HepG2 (cell line): ENCODE measurements at regions not wholly inside any gene's neighbourhood (a gene's known extent, or its start where the extent isn't known, plus 50 kb on each side); places are given as distances from the start of the nearest gene placed in this dataset.

Source experiments
- ATAC-seq: fragments of 200-7000 bp; cut with Tn5 transposase; 3 replicates; pipeline ENCODE4 v1.9.1; 2020; ENCODE audit warnings: mild to moderate bottlenecking, moderate library complexity
- BruUV-seq: library from RNA; stranded (reverse); fragments of 400-500 nt; replicated peaks from 2 replicates; lab custom pipeline; 2021; lab: Mats Ljungman, UMichigan
- CTCF ChIA-PET: fragments of 300-600 bp; formaldehyde crosslinking; extraction: SDS; loops from one replicate; lab custom pipeline; 2021; ENCODE audit warnings: low total read pairs, inconsistent platforms, low intra/inter-chr PET ratio; lab: Yijun Ruan, JAX
- POLR2A ChIA-PET: fragments of 350-600 bp; sonication (Branson Sonifier 250); formaldehyde crosslinking; loops from one replicate; lab custom pipeline; 2020; ENCODE audit warnings: antibody characterized with exemption, inconsistent platforms; lab: Yijun Ruan, JAX
- DNase-seq: peaks from one replicate; pipeline ENCODE4 v3.0.0-alpha.2; 2015; ENCODE audit warnings: low spot score
- FAIRE-seq: peaks from 3 replicates; lab custom pipeline; 2011; peaks lifted over from hg19 to GRCh38; lab: Jason Lieb, UNC
- H2AFZ ChIP-seq: one replicate; pipeline ENCODE4 v1.6.1; 2011; ENCODE audit warnings: low read length, inconsistent platforms
- H3K27ac ChIP-seq: fragments of 300-600 bp; 3 replicates; pipeline ENCODE4 v1.8.0; 2011; ENCODE audit warnings: mixed run types, mild to moderate bottlenecking, mixed read lengths, low read length, inconsistent platforms; ENCODE audit not compliant: insufficient read depth; ENCODE audit errors: extremely low read length
- H3K27me3 ChIP-seq, 2 experiments: fragments of 200-600 bp in 1 of 2; 2 replicates in 1 of 2; 3 replicates in 1 of 2; pipeline versions ENCODE4 v1.6.0 to v1.8.0; 2011; ENCODE audit warnings: low read length in 2 of 2, mild to moderate bottlenecking in 2 of 2, moderate library complexity in 2 of 2, inconsistent platforms in 1 of 2; ENCODE audit not compliant: insufficient read depth in 2 of 2, control insufficient read depth in 1 of 2
- H3K36me3 ChIP-seq, 2 experiments: fragments of 200-600 bp in 1 of 2; replicated peaks in 1 of 2; 2 replicates in 1 of 2; 3 replicates in 1 of 2; pipeline versions ENCODE4 v1.5.1 to v1.8.0; 2011; ENCODE audit warnings: low read length in 2 of 2, inconsistent platforms in 1 of 2; ENCODE audit not compliant: insufficient read depth in 2 of 2, control insufficient read depth in 1 of 2
- H3K4me1 ChIP-seq: 2 replicates; pipeline ENCODE4 v1.5.1; 2012; ENCODE audit warnings: low read length, inconsistent platforms; ENCODE audit not compliant: insufficient read depth
- H3K4me2 ChIP-seq: 2 replicates; pipeline ENCODE4 v1.6.0; 2011; ENCODE audit warnings: low read depth, low read length, inconsistent platforms
- H3K4me3 ChIP-seq, 3 experiments: fragments of 200-600 bp in 1 of 3; sonication (generic), shearing (Covaris generic) in 1 of 3; replicated peaks in 1 of 3; 2 replicates each; pipeline ENCODE4 v1.5.1; 2011 to 2016; ENCODE audit warnings: low read length in 3 of 3, inconsistent platforms in 2 of 3, low read depth in 2 of 3, mild to moderate bottlenecking in 2 of 3, control low read depth in 1 of 3, mixed read lengths in 1 of 3; ENCODE audit not compliant: insufficient read depth in 1 of 3
- H3K79me2 ChIP-seq: one replicate; pipeline ENCODE4 v1.6.1; 2011; ENCODE audit warnings: low read length, inconsistent platforms; ENCODE audit not compliant: insufficient read depth
- H3K9ac ChIP-seq: 2 replicates; pipeline ENCODE4 v1.6.0; 2011; ENCODE audit warnings: mild to moderate bottlenecking, low read depth, low read length, inconsistent platforms; ENCODE audit not compliant: insufficient read depth
- H3K9me3 ChIP-seq: 2 replicates; pipeline ENCODE4 v1.5.1; 2012; ENCODE audit warnings: mild to moderate bottlenecking, low read length
- H4K20me1 ChIP-seq: 2 replicates; pipeline ENCODE4 v1.6.0; 2011; ENCODE audit warnings: inconsistent platforms, mild to moderate bottlenecking, low read length, moderate library complexity; ENCODE audit not compliant: insufficient read depth
- ARNT ChIP-seq: fragments of 450-650 bp; IDR thresholded peaks from 2 replicates; pipeline ENCODE4 v1.6.1; 2017
- CENPT ChIP-seq: sonication (generic); formaldehyde crosslinking; IDR thresholded peaks from 2 replicates; pipeline ENCODE4 v1.8.0; 2022; ENCODE audit warnings: low read depth, mild to moderate bottlenecking, moderate library complexity, missing genetic modification reagents
- ETV5 ChIP-seq: IDR thresholded peaks from 2 replicates; pipeline ENCODE4 v1.6.1; 2018; ENCODE audit warnings: missing biosample characterization, missing genetic modification reagents, inconsistent platforms, borderline replicate concordance
- GATAD2A ChIP-seq: IDR thresholded peaks from 2 replicates; pipeline ENCODE4 v1.6.1; 2016
- IRF2 ChIP-seq: IDR thresholded peaks from 2 replicates; pipeline ENCODE4 v1.6.1; 2018; ENCODE audit warnings: missing genetic modification reagents, missing compliant biosample characterization
- JARID2 ChIP-seq: sonication (generic); formaldehyde crosslinking; IDR thresholded peaks from 2 replicates; pipeline ENCODE4 v1.8.1; 2023; ENCODE audit warnings: missing genetic modification reagents, inconsistent platforms; ENCODE audit not compliant: insufficient replicate concordance
- NBN ChIP-seq: fragments of 450-650 bp; conservative IDR thresholded peaks from 2 replicates; pipeline ENCODE4 v1.6.1; 2017
- NCOR1 ChIP-seq: fragments of 200-600 bp; sonication (generic); IDR thresholded peaks from 2 replicates; pipeline ENCODE4 v1.7.0; 2017; ENCODE audit warnings: antibody characterized with exemption, low read length, borderline replicate concordance
- NFE2 ChIP-seq: sonication (generic); formaldehyde crosslinking; IDR thresholded peaks from 2 replicates; pipeline ENCODE4 v1.4.0; 2020; ENCODE audit warnings: missing genetic modification reagents
- PITX1 ChIP-seq: sonication (generic); formaldehyde crosslinking; IDR thresholded peaks from 2 replicates; pipeline ENCODE4 v1.5.1; 2020; ENCODE audit warnings: mild to moderate bottlenecking, missing genetic modification reagents
- RCOR2 ChIP-seq: IDR thresholded peaks from 2 replicates; pipeline ENCODE4 v1.6.1; 2016; ENCODE audit warnings: missing biosample characterization, missing genetic modification reagents
- RFXANK ChIP-seq: IDR thresholded peaks from 2 replicates; pipeline ENCODE4 v1.6.1; 2016
- SAP130 ChIP-seq: IDR thresholded peaks from 2 replicates; pipeline ENCODE4 v1.6.1; 2016; ENCODE audit warnings: low read depth
- SOX13 ChIP-seq, 3 experiments: fragments of 450-650 bp in 1 of 3; sonication (generic) in 1 of 3; formaldehyde crosslinking in 1 of 3; IDR thresholded peaks in 2 of 3; conservative IDR thresholded peaks in 1 of 3; 2 replicates each; pipeline versions ENCODE4 v1.5.0 to v1.6.1; 2016 to 2020; ENCODE audit warnings: antibody characterized with exemption in 1 of 3, mild to moderate bottlenecking in 1 of 3, missing compliant biosample characterization in 1 of 3, missing genetic modification reagents in 1 of 3, moderate library complexity in 1 of 3
- U2AF2 ChIP-seq: fragments of 200-400 bp; formaldehyde crosslinking; IDR thresholded peaks from 2 replicates; pipeline ENCODE4 v1.6.1; 2017; ENCODE audit warnings: low read depth, mild to moderate bottlenecking, low read length
- WIZ ChIP-seq: sonication (generic); formaldehyde crosslinking; IDR thresholded peaks from 2 replicates; pipeline ENCODE4 v1.5.1; 2020; ENCODE audit warnings: mild to moderate bottlenecking, missing genetic modification reagents
- XRCC5 ChIP-seq: fragments of 200-400 bp; formaldehyde crosslinking; optimal IDR thresholded peaks from 2 replicates; pipeline ENCODE3; 2017; ENCODE audit warnings: mild to moderate bottlenecking, low read length
- ZFX ChIP-seq: sonication (generic); formaldehyde crosslinking; IDR thresholded peaks from 2 replicates; pipeline ENCODE4 v1.4.0; 2020; ENCODE audit warnings: mild to moderate bottlenecking, low read depth, missing genetic modification reagents, moderate library complexity
- ZNF20 ChIP-seq: sonication (generic); formaldehyde crosslinking; IDR thresholded peaks from 2 replicates; pipeline ENCODE4 v1.4.0; 2020; ENCODE audit warnings: mild to moderate bottlenecking, moderate library complexity, missing genetic modification reagents
- ZNF24 ChIP-seq: fragments of 450-650 bp; IDR thresholded peaks from 2 replicates; pipeline ENCODE4 v1.6.1; 2017; ENCODE audit warnings: antibody characterized with exemption, mild to moderate bottlenecking
- ZNF335 ChIP-seq: sonication (generic); formaldehyde crosslinking; IDR thresholded peaks from 2 replicates; pipeline ENCODE4 v1.4.0; 2020; ENCODE audit warnings: missing genetic modification reagents
- ZNF34 ChIP-seq: sonication (generic); formaldehyde crosslinking; IDR thresholded peaks from 2 replicates; pipeline ENCODE4 v1.4.0; 2020; ENCODE audit warnings: mild to moderate bottlenecking, missing genetic modification reagents, borderline replicate concordance
- ZNF530 ChIP-seq: sonication (generic); formaldehyde crosslinking; IDR thresholded peaks from 2 replicates; pipeline ENCODE4 v1.5.0; 2020; ENCODE audit warnings: low read depth, mild to moderate bottlenecking, missing genetic modification reagents
- ZNF557 ChIP-seq: sonication (generic); formaldehyde crosslinking; IDR thresholded peaks from 2 replicates; pipeline ENCODE4 v1.4.0; 2020; ENCODE audit warnings: missing genetic modification reagents
- ZNF670 ChIP-seq: sonication (generic); formaldehyde crosslinking; IDR thresholded peaks from 2 replicates; pipeline ENCODE4 v1.8.0; 2022; ENCODE audit warnings: mild to moderate bottlenecking, missing genetic modification reagents, borderline replicate concordance
- ZNF776 ChIP-seq: sonication (generic); formaldehyde crosslinking; IDR thresholded peaks from 2 replicates; pipeline ENCODE4 v1.4.0; 2020; ENCODE audit warnings: mild to moderate bottlenecking, missing genetic modification reagents
- WGBS: methylation state at CpG from one replicate; pipeline ENCODE4 v1.1.6; 2017; ENCODE audit warnings: low lambda C conversion rate; 5-methylcytosine and 5-hydroxymethylcytosine counted together
- in situ Hi-C: cut with HindIII; loops from 2 replicates; pipeline ENCODE4 v1.10.0; 2017; ENCODE audit warnings: low pct_unique_long_range_greater_than_20kb; ENCODE audit not compliant: extremely low pct_ligation_motif_present
- intact Hi-C: fragments of 100-400 bp; cut with micrococcal nuclease; formaldehyde crosslinking; loops from one replicate; pipeline ENCODE4 v1.10.0; 2022; ENCODE audit not compliant: unreplicated experiment

DNA sequence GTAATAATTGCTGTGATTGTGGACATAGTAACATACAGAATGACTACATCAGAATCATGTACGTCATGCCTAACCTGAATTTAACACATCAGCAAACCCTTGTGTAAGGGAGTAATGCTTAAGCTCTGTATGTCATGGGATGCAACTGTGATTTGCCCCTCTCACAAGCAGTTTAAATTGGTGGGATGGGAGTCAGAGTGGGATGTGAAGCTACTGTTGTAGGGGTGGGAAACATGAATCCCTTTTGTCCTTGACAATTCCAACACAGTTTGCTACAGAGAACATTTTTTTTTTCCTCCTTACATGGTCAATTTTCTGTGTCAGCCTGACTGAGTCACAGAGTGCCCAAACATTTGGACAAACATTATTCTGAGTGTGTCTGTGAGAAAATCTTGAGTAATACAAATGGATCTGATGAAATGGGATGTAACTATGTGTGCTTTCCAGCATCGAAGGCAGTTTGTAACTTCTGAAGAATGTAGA lies 392.8 kb downstream of the GPM6A start:
- in situ Hi-C loops = no loop called here
- Histone ChIP-seq H3K27me3 (no peaks in the 10 kb centered on the region), H3K9me3 (peaks cover 63% of the 10 kb centered on the region)
- TF ChIP-seq ZNF335 = no peak
- no peak for TF ChIP-seq ZNF20 (CRISPR knock-in tag)
- no peak for TF ChIP-seq XRCC5
- TF ChIP-seq ZFX (CRISPR knock-in tag) = no peak
- no peak for TF ChIP-seq SAP130 (CRISPR knock-in tag)
- TF ChIP-seq GATAD2A (CRISPR knock-in tag) = no peak
- no peak for TF ChIP-seq U2AF2
- TF ChIP-seq NCOR1 = no peak
- TF ChIP-seq ZNF24 = no peak
- TF ChIP-seq, all 625 proteins: peak for 0
- ChIA-PET POLR2A (no interaction called here), CTCF (no interaction called here)
- no peak overlapping the region for H3K27ac ChIP-seq
- no peaks in the 10 kb centered on the region for H4K20me1 ChIP-seq
- no peaks in the 10 kb centered on the region for H3K4me1 ChIP-seq
- ATAC-seq (no peak), FAIRE-seq (no peak), DNase-seq (peak; percentile 13)
- intact Hi-C loops = no loop called here
- H3K79me2 ChIP-seq = no peaks in the 10 kb centered on the region
- H3K9ac ChIP-seq = no peak overlapping the region
- H2AFZ ChIP-seq = no peak overlapping the region
- no peak overlapping the region for H3K4me2 ChIP-seq
- H3K36me3 ChIP-seq = no peaks in the 10 kb centered on the region
- WGBS = 2% methylated on average over 2 of the region's 2 CpGs
- H3K4me3 ChIP-seq = no peak overlapping the region
- BruUV-seq = no TSS peak

DNA sequence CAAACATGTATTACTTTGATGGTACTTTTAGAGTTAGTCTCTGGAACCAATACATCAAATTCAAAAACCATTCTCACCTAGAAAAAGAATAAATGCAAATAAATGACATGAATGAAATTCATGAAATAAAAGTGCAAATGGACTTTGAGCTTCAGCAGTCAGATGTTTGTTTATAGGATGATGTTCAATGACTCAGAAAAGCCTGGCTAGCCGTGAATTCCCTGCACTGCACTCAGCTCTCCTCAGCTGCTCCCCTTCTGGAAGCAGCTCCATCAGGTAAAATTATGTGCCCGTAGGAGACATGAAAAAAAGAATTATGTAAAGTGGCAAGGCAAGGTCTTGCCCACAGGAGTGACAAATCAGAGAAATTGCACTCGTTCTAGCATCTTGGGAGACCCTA lies 390.6 kb downstream of the GPM6A start:
- Histone ChIP-seq H3K79me2 (no peaks in the 10 kb centered on the region), H2AFZ (no peak overlapping the region), H3K4me2 (no peak overlapping the region), H3K4me3 (no peak overlapping the region), H3K9me3 (peaks cover 68% of the 10 kb centered on the region), H3K9ac (no peak overlapping the region), H4K20me1 (no peaks in the 10 kb centered on the region), H3K4me1 (no peaks in the 10 kb centered on the region), H3K36me3 (no peaks in the 10 kb centered on the region), H3K27ac (no peak overlapping the region), H3K27me3 (no peaks in the 10 kb centered on the region)
- peak; percentile 0 for DNase-seq
- ChIA-PET POLR2A (no interaction called here), CTCF (no interaction called here)
- WGBS = 8% methylated on average over 3 of the region's 3 CpGs
- intact Hi-C loops (no loop called here), in situ Hi-C loops (no loop called here)
- no TSS peak for BruUV-seq
- no peak for ATAC-seq
- FAIRE-seq = no peak
- no peak for TF ChIP-seq ZNF670
- TF ChIP-seq ZNF34 (CRISPR knock-in tag) = no peak
- no peak for TF ChIP-seq RCOR2 (CRISPR knock-in tag)
- TF ChIP-seq NFE2 (CRISPR knock-in tag) = no peak
- TF ChIP-seq CENPT = no peak
- TF ChIP-seq ZNF557 (CRISPR knock-in tag) = no peak
- no peak for TF ChIP-seq PITX1 (CRISPR knock-in tag)
- TF ChIP-seq NBN = no peak
- TF ChIP-seq WIZ = no peak
- no peak for TF ChIP-seq SOX13 (IDR thresholded peaks at IDR 0.05)
- TF ChIP-seq SOX13 (CRISPR knock-in tag; conservative IDR thresholded peaks at IDR 0.05 in 1 of 2, IDR thresholded peaks at IDR 0.05 in 1 of 2) = no peak
- TF ChIP-seq ZNF776 (CRISPR knock-in tag) = no peak
- no peak for TF ChIP-seq ZNF24
- no peak for TF ChIP-seq JARID2 (CRISPR knock-in tag)
- no peak for TF ChIP-seq RFXANK (CRISPR knock-in tag)
- no peak for TF ChIP-seq ETV5 (CRISPR knock-in tag)
- no peak for TF ChIP-seq ZNF530 (CRISPR knock-in tag)
- TF ChIP-seq ARNT = no peak
- TF ChIP-seq IRF2 (CRISPR knock-in tag) = no peak
